Hematopoietic multipotent progenitor cell treated with erythropoietin and hydrocortisone succinate and interleukin-3 and kit ligand, for 8 days (in vitro differentiated cells): ENCODE measurements at regions not wholly inside any gene's neighbourhood (a gene's known extent, or its start where the extent isn't known, plus 50 kb on each side); places are given as distances from the start of the nearest gene placed in this dataset.

ENCODE experiments used
- DNase-seq: peaks from one replicate; pipeline ENCODE4 v3.0.0-alpha.2; 2015

GRCh38 chr10:44478040-44478439 lies 93.1 kb upstream of the CXCL12 start:
- DNase-seq, result no peak

- no peak for DNase-seq
Measured at GRCh38 chr10:44478876-44479705, 94.2 kb upstream of the CXCL12 start.

GRCh38 chr10:44492678-44493077 lies 107.8 kb upstream of the CXCL12 start:
- no peak for DNase-seq

GRCh38 chr10:44498222-44498621 lies 113.3 kb upstream of the CXCL12 start:
- DNase-seq, result no peak

- no peak for DNase-seq
Measured at GRCh38 chr10:44500451-44500850, 115.6 kb upstream of the CXCL12 start.

- DNase-seq, result no peak
Measured at GRCh38 chr10:44506386-44506785, 121.5 kb upstream of the CXCL12 start.

GRCh38 chr10:44510379-44511115 lies 125.7 kb upstream of the CXCL12 start:
- no peak for DNase-seq

- no peak for DNase-seq
Measured at GRCh38 chr10:44511166-44511565, 126.3 kb upstream of the CXCL12 start.

- DNase-seq, result no peak
Measured at GRCh38 chr10:44511601-44512000, 126.7 kb upstream of the CXCL12 start.

GRCh38 chr10:44512431-44513022 lies 127.6 kb upstream of the CXCL12 start:
- no peak for DNase-seq

GRCh38 chr10:44513591-44513990 lies 128.7 kb upstream of the CXCL12 start:
- DNase-seq, result no peak

GRCh38 chr10:44516891-44517290 lies 132.0 kb upstream of the CXCL12 start:
- no peak for DNase-seq

GRCh38 chr10:44517635-44518034 lies 132.7 kb upstream of the CXCL12 start:
- peak; percentile 22 for DNase-seq

GRCh38 chr10:44519361-44519760 lies 134.5 kb upstream of the CXCL12 start:
- DNase-seq, result no peak

GRCh38 chr10:44520651-44521050 lies 135.8 kb upstream of the CXCL12 start:
- no peak for DNase-seq

- no peak for DNase-seq
Measured at GRCh38 chr10:44539178-44539577, 154.3 kb upstream of the CXCL12 start.

- no peak for DNase-seq
Measured at GRCh38 chr10:44552726-44553125, 167.8 kb upstream of the CXCL12 start.

GRCh38 chr10:44557596-44558191 lies 172.8 kb upstream of the CXCL12 start:
- no peak for DNase-seq

- no peak for DNase-seq
Measured at GRCh38 chr10:44558521-44558920, 173.6 kb upstream of the CXCL12 start.

GRCh38 chr10:44564361-44564760 lies 179.5 kb upstream of the CXCL12 start:
- DNase-seq, result no peak

GRCh38 chr10:44564790-44565189 lies 179.9 kb upstream of the CXCL12 start:
- DNase-seq, result no peak

- no peak for DNase-seq
Measured at GRCh38 chr10:44566786-44567185, 181.9 kb upstream of the CXCL12 start.

GRCh38 chr10:44567471-44567870 lies 182.6 kb upstream of the CXCL12 start:
- no peak for DNase-seq
